ENCODE measurements at regions not wholly inside any gene's neighbourhood (a gene's known extent, or its start where the extent isn't known, plus 50 kb on each side); places are given as distances from the start of the nearest gene placed in this dataset.

DNA sequence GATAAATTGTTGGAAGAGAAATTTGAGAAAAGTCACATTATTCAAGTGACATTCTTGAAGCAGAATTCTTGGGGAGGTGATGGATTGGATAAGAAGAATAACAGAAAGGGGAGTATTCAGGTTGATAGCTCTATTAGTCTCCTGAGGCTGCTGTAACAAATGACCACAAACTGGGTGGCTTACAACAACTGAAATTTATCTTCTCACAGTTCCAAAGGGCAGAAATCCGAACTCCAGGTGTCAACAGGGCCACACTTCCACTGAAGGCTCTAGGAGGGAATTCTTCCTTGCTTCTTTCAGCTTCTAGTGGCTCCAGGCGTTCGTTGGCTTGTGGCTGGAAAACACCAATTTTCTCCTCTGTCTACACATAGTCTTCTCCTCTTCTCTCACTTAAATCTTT lies 99.8 kb downstream of the TES start:
- no peak for DNase-seq

DNA sequence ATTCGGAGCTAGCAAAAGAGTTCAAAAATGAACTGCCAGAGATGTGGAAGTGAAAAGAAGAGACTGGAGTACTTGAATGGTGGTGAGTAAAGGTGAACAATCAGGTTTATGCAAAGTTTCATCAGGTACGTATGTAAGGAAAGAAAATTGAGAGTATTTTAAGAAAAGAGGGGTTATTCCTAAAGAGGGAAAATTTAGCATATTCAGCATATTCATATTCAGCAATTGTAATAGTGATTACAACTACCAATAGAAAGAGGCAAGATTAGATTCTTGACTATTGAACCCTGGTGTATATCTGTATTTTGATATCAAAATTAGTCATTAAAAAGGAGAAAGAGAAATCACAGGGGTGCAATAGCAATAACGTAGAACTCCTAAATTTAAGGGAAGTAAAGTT lies 100.9 kb downstream of the TES start:
- DNase-seq = no peak

DNA sequence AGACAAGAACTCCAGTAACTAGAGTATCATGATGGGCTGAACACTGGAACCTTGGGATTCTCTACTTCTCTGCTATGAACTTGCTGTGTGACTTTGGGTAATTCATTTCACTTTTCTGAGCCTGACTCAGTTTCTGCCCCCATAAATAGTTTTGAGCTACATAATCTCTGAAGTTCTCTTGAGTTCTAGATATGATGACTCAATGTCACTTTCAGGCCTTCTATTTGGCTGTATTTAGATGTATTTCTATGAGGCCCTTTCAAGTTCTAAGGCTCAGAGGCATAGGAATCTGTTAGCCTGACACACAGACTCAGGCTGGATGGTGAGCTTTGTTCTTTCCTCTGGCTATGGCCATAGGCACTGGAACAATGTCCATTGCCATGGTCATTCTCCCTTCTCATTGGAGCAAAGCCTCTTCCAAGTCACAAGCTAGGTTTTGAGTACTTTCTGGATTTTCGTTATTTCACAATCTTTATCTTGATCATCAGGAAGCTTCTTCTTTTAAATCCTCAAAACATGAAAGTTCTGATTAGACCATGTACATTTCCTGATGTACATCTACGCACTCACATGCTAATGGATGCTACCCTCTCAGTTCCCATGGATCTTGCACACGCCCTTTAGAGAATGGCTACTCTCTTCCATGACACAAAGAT lies 101.6 kb downstream of the TES start:
- DNase-seq = no peak

DNA sequence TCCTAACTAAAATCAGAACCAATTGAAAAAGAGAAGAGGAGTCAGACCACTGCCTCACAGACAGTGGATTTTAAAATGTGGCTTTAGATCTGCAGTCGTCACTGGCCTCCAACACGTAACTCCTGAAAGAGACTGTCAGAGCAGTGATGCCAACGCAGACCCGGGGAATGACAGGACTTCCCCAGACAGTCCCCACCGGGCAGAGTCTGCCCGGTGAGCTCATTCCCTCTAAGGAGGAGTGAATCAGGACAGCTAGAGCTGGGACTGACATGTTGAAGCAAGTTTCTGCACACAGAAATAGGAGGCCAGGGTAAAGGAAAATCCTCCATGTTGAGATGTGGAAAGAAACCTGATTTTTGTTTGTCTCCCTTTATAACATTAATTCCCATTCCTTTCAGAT lies 105.0 kb downstream of the TES start:
- no peak for DNase-seq

DNA sequence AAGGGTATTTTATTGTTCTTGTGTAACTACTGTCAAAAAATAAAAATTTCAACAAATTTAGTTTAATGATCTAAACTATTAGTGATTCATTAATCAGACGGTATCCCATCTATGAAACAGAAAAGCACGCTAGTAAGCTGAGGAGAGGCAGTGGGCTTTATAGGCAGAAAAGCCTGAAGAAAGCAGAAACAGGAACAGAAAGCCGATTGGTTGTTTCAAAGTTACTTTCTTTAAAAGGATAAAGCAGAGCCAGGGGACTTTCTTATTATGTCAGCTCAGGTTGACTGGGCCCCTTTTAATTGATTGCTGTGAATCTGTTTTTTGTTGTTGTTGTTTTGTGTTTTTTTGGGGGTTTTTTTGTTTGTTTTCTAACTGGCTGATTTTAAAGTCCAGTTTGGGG lies 105.5 kb downstream of the TES start:
- no peak for DNase-seq

DNA sequence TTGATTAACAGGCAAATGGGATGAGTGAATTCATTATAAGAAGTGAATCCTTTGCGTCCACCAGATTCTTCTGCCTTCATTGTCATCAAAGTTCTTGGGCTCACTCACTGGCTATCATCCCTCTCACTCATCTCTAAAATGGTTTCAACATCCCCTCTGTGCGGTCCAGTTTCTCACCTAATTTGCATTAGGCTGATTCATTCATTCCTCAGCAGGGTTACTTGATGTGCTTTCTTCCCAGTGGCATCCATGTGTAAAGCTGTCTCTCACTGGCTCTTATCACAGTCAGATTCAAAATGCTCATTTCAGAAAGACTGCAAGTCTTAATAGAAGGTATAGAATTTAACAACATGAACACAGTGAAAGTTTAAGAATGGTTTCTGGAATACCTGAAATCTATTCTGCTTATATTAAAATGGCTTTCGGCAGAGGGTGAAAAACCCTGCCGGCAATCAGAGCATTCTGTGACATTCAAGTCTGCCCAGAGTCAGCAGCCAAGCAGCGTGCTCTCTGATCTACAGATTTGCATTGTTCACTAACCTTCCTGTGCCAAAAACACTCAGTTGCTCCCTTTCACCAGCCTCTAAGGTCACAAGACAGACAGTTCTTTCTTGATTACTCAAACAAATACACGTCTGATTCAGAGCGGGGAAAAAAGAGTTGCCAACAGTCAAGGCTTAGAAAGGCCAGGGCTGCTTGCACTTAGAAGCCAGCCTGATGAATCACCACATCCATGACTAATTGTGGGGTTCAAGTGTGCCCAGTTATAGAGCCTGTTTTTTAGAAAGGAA lies 106.7 kb downstream of the TES start:
- DNase-seq = peak; percentile 3

DNA sequence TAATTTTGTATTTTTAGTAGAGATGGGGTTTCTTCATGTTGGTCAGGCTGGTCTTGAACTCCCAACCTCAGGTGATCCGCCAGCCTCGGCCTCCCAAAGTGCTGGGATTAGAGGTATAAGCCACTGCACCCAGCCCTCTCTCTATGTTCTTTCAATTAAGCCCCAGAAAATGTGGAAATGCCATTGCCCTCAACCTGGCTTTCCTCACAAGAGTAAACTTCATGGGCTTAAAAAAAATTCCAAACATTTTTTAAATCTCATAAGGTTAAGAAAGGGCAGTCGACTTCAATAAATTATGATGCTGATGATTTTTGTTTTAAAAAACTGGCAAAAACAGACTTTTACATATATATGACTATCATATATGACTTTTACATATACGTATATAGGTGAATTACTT lies 107.6 kb downstream of the TES start:
- no peak for DNase-seq

DNA sequence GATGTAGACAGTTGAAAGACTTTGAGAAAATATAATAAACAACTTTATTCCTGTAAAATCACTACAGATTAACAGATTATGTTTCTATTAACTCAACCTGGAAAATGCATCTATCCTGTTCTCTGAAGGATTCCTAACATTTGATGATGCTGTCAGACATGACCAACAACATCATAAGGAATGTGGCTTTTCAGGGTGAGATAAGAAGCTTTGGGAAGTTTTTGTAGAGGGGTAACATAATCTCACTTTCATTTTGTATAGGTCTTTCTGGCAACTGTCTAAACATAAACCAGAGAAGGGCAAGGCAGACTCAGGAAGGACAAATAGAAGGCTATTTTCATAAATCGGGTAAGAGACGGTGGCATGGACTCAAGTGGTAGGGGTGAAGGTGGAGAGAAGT lies 112.2 kb downstream of the TES start:
- DNase-seq = no peak

DNA sequence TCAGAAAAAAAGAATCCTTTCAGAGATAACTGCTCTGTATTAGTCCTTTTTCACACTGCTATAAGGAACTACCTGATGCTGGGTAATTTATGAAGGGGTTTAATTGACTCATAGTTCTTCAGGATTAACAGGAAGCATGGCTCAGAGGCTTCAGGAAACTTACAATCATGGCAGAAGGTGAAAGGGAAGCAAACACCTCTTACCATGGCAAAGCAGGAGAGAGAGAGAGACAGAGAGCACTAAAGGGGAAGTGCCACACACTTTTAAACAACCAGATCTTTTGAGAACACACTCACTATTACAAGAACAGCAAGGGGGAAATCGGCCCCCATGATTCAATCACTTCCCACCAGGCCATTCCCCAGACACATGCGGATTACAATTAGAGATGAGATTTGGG lies 114.2 kb downstream of the TES start:
- no peak for DNase-seq

DNA sequence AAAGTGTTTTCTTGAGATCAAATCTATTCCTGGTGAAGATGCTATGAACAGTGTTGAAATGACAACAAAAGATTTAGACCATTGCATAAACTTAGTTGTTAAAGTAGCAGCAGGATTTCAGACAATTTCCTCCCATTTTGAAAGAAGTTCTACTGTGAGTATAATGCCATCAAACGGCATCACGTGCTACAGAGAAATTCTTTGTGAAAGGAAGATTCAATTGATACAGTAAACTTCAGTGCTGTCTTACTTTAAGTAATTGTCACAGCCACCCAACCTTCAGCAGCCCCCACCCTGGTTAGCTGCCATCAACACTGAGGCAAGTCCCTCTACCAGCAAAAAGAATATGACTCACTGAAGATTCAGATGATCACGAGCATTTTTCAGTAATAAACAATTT lies 115.2 kb downstream of the TES start:
- DNase-seq = no peak

DNA sequence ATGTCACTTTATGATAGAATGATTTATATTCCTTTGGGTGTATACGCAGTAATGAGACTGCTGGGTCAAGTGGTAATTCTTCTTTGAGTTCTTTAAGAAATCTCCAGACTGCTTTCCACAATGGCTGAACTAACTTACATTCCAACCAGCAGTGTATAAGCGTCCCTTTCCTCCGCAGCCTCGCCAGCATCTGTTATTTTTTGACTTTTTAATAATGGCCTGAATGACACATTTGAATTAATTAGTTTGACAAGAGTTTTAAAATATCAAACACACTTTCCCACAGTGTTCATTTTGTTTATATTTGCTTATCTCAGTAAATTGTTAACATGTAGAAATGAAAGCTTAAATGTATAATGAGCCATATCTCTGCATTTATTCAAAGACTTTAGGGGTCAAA lies 116.8 kb downstream of the TES start:
- DNase-seq = no peak

DNA sequence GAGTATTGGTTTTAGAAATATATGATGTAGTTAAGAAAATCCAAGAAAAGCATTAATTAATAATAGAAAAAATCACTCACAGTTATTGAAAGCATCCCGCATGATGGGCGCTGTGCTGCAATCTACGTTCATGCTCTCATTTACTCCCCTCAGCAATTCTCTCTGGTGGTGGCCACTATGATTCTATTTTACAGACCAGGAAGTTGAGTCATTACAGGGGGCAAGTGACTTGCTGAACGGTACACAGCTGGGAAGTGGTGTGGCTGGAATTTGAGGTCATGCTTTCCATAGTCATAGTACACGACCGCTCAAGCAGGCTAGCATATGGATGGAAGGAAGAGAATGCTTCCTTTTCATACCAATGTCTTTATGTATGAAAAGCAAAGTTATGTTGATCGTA lies 117.4 kb downstream of the TES start:
- DNase-seq = no peak

DNA sequence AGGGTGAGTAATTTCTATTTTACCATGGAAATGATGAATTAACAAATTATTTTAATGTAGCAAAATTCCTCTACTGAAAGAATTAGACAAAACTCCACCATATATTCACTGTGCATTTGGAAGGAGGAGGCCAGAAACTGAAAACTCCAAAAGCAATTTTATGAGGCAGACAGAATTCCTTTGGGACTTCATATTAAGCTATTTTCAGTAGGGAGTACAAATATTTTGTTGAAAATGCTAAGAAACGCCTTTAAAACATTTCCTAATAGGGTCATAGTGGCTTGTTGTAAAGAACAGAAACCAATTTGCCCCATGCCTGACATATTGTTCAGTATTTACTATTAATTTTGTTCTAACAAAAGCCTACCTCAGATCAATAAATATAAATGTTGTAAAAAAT lies 117.8 kb downstream of the TES start:
- DNase-seq = no peak

DNA sequence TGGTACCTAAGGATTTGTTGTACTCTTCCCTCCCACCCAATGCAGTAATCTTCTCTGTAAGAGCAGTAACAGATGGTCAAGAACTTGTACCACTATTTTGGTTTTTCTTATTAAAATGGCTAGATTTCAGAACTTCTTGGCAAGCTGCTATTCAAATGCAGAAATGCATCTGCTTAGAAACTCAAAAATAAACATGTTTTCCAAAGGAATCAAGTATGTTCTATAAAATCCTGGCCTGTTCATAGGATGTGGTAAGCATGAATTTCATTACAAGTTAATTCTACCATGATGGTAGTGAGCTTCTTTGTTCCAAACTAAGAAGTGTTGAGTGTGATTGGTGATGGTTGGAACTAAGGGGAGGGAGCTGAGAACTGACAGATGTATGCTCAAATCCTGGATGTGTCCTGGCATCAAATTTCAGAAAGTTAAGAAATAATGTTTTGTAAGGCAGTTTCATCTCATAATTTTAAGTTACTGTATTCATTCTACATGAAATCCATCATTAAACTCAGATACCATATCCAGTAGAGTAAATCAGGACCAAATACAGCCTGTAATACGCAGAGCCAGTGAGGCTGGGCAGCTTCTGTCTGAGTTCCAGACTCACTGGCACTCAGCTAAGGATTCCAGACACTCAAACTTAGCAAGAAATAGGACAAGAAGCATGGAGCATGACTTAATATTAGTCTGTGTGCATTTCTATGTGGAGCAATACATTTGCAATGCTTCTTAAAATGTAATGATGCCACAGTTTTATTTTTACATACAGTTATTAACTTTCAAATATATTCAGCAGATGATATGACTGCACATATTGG lies 119.6 kb downstream of the TES start:
- DNase-seq = no peak

DNA sequence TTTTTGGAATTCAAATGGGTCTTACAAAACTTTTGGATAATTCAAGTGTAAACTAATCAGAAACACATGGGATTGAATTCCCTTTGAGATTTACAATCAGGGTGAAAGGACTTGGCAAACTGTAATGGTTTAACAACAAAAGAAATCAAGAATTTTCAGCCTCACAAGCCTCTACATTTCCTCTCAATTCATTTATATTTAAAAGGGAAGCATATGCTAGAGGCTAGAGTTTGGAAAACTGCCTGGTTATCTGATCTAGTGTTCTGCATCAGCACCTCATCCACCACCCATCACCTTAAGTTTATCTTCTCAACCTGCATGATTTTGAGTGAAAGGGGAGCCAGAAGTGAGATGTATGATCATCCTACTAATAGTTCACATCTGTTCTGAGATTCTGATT lies 120.7 kb downstream of the TES start:
- no peak for DNase-seq

DNA sequence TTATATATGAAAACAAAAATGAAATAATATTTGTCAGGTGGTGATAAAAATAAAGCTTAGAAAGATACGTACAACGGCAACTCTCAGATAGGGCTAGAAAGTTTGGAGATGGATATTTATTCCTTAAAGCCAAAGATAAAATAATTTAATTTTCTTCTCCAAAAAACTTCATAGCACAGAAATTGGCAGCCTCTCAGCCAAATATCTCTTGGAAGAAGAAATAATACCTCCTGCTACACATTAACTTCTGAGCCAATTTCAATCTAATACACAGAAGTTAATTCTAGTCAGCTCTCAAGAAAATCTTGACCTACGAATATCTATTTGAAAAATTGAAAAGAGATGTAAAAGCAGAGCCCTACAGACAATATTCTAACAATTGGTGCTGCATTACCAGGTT lies 122.4 kb downstream of the TES start:
- no peak for DNase-seq

DNA sequence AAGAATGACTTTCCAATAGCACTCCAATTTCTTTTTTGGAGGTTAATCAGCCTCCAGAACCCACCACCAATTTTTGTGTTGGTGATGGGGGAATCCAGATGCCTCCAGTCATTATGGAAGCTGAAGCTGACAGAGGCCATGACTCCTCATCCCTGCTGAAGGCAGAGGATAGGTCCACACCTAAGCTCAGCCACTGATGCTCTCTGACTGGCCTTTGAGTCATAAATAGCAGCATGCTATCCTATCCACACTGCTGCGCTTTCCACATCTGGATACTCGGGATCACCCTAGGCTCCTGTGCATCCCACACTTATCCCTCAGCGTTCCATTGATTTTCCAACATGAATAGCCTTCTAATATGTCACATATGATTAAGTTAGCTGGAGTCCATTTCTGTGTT lies 124.2 kb downstream of the TES start:
- DNase-seq = no peak

DNA sequence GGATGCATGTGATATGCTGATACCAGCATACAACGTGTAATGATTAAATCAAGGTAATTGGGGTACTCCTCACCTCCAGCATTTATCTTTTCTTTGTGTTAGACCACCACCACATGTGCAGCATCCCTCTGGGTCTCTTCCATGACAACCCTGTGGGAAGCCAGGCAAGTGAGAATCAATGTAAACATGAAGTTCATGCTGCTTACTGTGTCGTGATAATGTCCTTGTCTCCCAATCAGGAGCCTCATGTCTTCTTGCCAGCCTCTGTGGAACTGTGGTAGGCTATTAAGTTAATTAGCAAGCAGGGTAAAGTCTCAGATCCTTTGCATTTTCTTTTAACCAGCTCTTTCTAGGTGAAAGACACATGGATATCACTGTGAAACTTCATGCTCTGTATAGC lies 126.7 kb downstream of the TES start:
- DNase-seq = no peak

DNA sequence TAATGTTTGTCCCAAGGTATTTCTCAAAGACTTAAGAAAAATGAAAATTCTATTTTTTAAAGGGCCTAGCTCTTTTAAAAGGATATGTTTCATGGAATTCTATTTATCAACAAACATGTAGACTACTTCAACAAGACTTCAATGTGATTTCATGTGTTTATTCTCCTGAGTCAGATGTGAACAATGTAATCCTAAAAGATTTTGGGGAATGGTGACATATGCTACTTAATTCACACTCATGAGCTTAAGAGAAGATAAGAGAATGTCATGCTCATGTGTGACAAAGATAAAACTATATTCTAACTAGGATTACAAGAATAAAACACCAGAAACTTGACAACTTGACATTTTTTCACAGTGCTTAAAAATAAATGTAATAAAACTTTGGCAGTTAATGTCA lies 127.5 kb downstream of the TES start:
- no peak for DNase-seq

DNA sequence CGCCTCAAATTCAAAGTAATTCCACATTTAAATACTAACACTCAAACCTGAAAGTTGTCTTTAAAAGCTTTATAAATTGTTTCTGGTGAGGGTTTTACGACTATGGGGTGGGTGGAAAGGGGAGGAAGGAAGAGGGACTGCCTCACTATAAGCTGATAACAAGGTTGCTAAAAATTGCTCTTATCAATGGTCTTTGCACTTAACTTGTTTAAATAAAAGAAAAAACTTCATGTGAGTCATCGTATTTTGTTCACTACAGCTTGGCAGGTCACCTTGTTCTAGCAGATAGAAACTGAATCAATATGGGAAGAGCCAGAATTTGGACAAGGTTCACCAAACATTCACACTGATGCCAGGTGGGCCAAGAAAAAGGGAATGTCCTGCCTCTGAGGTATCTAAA lies 129.2 kb downstream of the TES start:
- no peak for DNase-seq

DNA sequence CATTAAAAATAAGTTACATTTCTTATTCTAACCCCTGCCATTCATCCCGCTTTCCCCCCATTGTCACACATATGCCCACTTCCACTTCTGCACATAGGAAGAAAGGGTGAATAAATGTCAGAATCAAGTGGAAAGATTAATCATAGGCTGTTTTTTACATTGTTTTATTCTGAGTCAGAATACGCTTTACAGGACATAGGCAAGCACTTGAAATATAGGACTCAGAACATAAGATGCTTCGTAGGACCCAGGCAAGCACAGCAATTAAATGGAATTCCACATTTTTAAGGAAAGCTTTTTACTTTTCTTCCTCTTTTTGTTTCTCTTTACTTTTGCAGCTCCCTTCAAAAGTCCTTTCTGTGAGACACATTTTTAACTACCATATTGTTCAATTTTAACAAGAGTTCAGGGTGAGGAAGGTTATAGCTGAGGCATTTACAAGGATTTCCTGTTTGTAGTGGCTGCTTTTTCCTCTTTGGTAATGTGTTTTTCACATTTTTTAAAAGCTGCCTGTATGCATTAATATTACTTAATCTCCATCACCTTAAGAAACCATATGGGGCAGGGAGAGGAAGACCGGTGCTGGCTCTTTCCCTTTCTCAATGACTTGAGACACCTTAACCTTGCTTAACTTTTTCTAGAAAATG lies 130.0 kb downstream of the TES start:
- no peak for DNase-seq

DNA sequence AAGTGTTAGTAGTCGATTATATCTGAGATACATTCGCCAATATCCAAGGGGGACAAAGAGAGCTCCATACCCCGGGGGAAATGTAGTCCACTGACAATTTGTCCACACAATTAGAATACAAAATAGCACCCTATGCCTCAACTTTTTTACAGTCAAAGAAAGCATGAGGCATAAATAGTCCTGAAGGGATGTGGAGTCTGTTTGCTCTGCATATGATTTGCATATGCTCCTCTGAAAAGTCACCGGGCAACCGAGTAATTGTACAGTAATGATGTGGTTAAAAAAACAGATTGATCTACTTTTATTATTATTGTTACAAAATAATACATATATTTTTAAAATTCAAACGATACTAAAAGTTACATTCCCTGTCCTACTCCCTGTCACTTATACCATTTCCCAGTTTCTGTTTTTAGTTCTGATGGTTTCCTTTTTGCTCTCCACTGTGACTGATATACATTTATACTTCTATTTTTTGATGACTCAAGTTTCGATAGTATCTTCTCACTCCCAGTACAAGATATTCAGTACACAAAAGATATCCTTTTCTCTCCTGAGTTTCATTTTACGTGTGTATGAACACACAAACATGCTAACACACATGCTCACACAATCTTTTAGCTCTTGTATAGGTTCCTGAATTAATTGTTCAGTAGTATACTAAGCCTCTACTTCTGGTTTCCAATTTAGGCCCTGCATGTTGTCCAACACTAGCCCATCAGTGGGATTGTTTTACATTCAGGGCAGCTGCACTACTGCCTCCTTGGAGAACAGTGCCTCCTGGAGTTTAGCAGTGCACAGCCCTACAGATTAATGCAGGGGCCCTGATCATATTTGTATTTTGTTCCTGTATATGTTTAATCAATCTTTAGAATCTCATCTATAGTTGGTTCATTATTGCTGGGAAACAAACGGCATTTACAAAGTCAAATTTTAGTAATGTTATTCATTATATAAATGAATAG lies 130.9 kb downstream of the TES start:
- DNase-seq = no peak
